Esophagus squamous epithelium (tissue), 4 donors: ENCODE measurements at regions not wholly inside any gene's neighbourhood (a gene's known extent, or its start where the extent isn't known, plus 50 kb on each side); places are given as distances from the start of the nearest gene placed in this dataset.

ENCODE experiments used
- CTCF ChIP-seq, 6 experiments: fragments of 450-650 bp in 4 of 6; fragments of 200-600 bp in 2 of 6; sonication (generic) in 2 of 6; IDR thresholded peaks; one replicate each; pipeline ENCODE4 v1.5.1; 2016 to 2019; ENCODE audit warnings: antibody characterized with exemption in 6 of 6, mild to moderate bottlenecking in 4 of 6, moderate library complexity in 4 of 6
- POLR2A ChIP-seq, 4 donors: fragments of 450-650 bp; IDR thresholded peaks; one replicate each; pipeline ENCODE4 v1.6.1; 2017; ENCODE audit warnings: antibody characterized with exemption in 4 of 4, mild to moderate bottlenecking in 4 of 4, moderate library complexity in 3 of 4

DNA sequence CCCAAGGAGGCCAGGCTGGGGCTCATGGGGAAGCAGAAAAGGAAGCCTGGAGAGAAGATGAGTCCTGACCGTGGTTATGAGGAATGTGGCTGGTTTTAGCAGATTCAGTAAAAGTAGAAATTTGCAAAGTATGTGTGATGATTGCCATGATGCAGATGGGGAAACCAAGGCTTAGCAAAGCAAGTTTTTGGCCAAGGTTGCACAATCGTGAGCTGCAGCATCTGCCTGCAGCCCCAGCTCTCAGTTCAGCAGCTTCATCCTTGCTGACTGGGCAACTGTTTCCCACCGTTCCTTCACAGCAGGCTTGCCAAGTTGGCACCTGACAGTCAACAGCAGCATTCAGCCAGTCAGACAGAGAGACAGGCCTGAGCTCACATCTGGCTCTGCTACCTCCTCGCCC is 656.7 kb downstream of the MED13L start:
- no peak for TF ChIP-seq CTCF (IDR thresholded peaks at IDR 0.05)
- TF ChIP-seq POLR2A (IDR thresholded peaks at IDR 0.05) = no peak
